ENCODE measurements at regions not wholly inside any gene's neighbourhood (a gene's known extent, or its start where the extent isn't known, plus 50 kb on each side); places are given as distances from the start of the nearest gene placed in this dataset.

- Mint-ChIP-seq H3K27ac (no peak overlapping the region), H3K36me3 (ENCODE audit: low read depth) (no peaks in the 10 kb centered on the region), H3K4me3 (no peak overlapping the region)
Measured at GRCh38 chr2:183426825-183427224, 302.6 kb downstream of the NUP35 start.

GRCh38 chr2:183427558-183427957, 303.3 kb downstream of the NUP35 start:
- H3K36me3 Mint-ChIP-seq (ENCODE audit: low read depth) = no peaks in the 10 kb centered on the region
- H3K4me3 Mint-ChIP-seq = no peak overlapping the region
- H3K27ac Mint-ChIP-seq = no peak overlapping the region
- intact Hi-C loops (cut with micrococcal nuclease) = loop anchor here (10.0 kb wide), 1 partner anchor 783 kb away; no protein-coding TSS in a partner anchor
- H3K9me3 Mint-ChIP-seq = peaks cover 8% of the 10 kb centered on the region
- DNase-seq (ENCODE audit: low spot score) = no peak
- H3K4me1 Mint-ChIP-seq (ENCODE audit: low read depth) = no peaks in the 10 kb centered on the region
- H3K27me3 Mint-ChIP-seq (ENCODE audit: insufficient read depth) = no peaks in the 10 kb centered on the region

More at GRCh38 chr2:183426825-183427224, 302.6 kb downstream of the NUP35 start:
- no peaks in the 10 kb centered on the region for H3K27me3 Mint-ChIP-seq (ENCODE audit: insufficient read depth)
- no peak for DNase-seq (ENCODE audit: low spot score)
- H3K4me1 Mint-ChIP-seq (ENCODE audit: low read depth) = no peaks in the 10 kb centered on the region
- H3K9me3 Mint-ChIP-seq = peaks cover 12% of the 10 kb centered on the region
- intact Hi-C loops (cut with micrococcal nuclease) = loop anchor here (10.0 kb wide), 1 partner anchor 782 kb away; no protein-coding TSS in a partner anchor

- H3K9me3 Mint-ChIP-seq = peaks cover 8% of the 10 kb centered on the region
- no peak for DNase-seq (ENCODE audit: low spot score)
- no peak overlapping the region for H3K4me3 Mint-ChIP-seq
- H3K27me3 Mint-ChIP-seq (ENCODE audit: insufficient read depth) = no peaks in the 10 kb centered on the region
- intact Hi-C loops (cut with micrococcal nuclease) = loop anchor here (10.0 kb wide), 1 partner anchor 784 kb away; no protein-coding TSS in a partner anchor
- H3K36me3 Mint-ChIP-seq (ENCODE audit: low read depth) = no peaks in the 10 kb centered on the region
- H3K4me1 Mint-ChIP-seq (ENCODE audit: low read depth) = no peaks in the 10 kb centered on the region
- H3K27ac Mint-ChIP-seq = no peak overlapping the region
Measured at GRCh38 chr2:183428881-183429280, 304.6 kb downstream of the NUP35 start.

GRCh38 chr2:183438541-183438940, 314.3 kb downstream of the NUP35 start:
- H3K4me1 Mint-ChIP-seq (ENCODE audit: low read depth) = no peaks in the 10 kb centered on the region
- no peak overlapping the region for H3K27ac Mint-ChIP-seq
- H3K4me3 Mint-ChIP-seq = no peak overlapping the region

GRCh38 chr2:183455056-183455455, 330.8 kb downstream of the NUP35 start:
- DNase-seq (ENCODE audit: low spot score) = no peak
- H3K4me1 Mint-ChIP-seq (ENCODE audit: low read depth) = no peaks in the 10 kb centered on the region
- no peak overlapping the region for H3K27ac Mint-ChIP-seq
- peaks cover 4% of the 10 kb centered on the region for H3K9me3 Mint-ChIP-seq
- H3K4me3 Mint-ChIP-seq = no peak overlapping the region
- peaks cover 3% of the 10 kb centered on the region for H3K27me3 Mint-ChIP-seq (ENCODE audit: insufficient read depth)
- H3K36me3 Mint-ChIP-seq (ENCODE audit: low read depth) = no peaks in the 10 kb centered on the region
- intact Hi-C loops (cut with micrococcal nuclease) = no loop called here

More at GRCh38 chr2:183438541-183438940, 314.3 kb downstream of the NUP35 start:
- no peak for DNase-seq (ENCODE audit: low spot score)
- peaks cover 7% of the 10 kb centered on the region for H3K9me3 Mint-ChIP-seq
- no peaks in the 10 kb centered on the region for H3K27me3 Mint-ChIP-seq (ENCODE audit: insufficient read depth)
- H3K36me3 Mint-ChIP-seq (ENCODE audit: low read depth) = no peaks in the 10 kb centered on the region
- intact Hi-C loops (cut with micrococcal nuclease) = no loop called here

- no peak for DNase-seq (ENCODE audit: low spot score)
- Mint-ChIP-seq H3K9me3 (peaks cover 2% of the 10 kb centered on the region), H3K36me3 (ENCODE audit: low read depth) (no peaks in the 10 kb centered on the region), H3K4me3 (no peak overlapping the region), H3K4me1 (ENCODE audit: low read depth) (no peaks in the 10 kb centered on the region), H3K27ac (no peak overlapping the region), H3K27me3 (ENCODE audit: insufficient read depth) (peaks cover 3% of the 10 kb centered on the region)
- intact Hi-C loops (cut with micrococcal nuclease) = no loop called here
Measured at GRCh38 chr2:183456177-183456576, 331.9 kb downstream of the NUP35 start.

GRCh38 chr2:183458460-183458859, 334.2 kb downstream of the NUP35 start:
- H3K9me3 Mint-ChIP-seq = no peaks in the 10 kb centered on the region
- no peaks in the 10 kb centered on the region for H3K4me1 Mint-ChIP-seq (ENCODE audit: low read depth)
- intact Hi-C loops (cut with micrococcal nuclease) = no loop called here
- peaks cover 3% of the 10 kb centered on the region for H3K27me3 Mint-ChIP-seq (ENCODE audit: insufficient read depth)
- no peak overlapping the region for H3K4me3 Mint-ChIP-seq
- no peak for DNase-seq (ENCODE audit: low spot score)
- no peak overlapping the region for H3K27ac Mint-ChIP-seq
- no peaks in the 10 kb centered on the region for H3K36me3 Mint-ChIP-seq (ENCODE audit: low read depth)

GRCh38 chr2:183459466-183459865, 335.2 kb downstream of the NUP35 start:
- Mint-ChIP-seq H3K27me3 (ENCODE audit: insufficient read depth) (peaks cover 3% of the 10 kb centered on the region), H3K27ac (no peak overlapping the region), H3K4me1 (ENCODE audit: low read depth) (no peaks in the 10 kb centered on the region), H3K36me3 (ENCODE audit: low read depth) (no peaks in the 10 kb centered on the region), H3K4me3 (no peak overlapping the region), H3K9me3 (no peaks in the 10 kb centered on the region)
- no peak for DNase-seq (ENCODE audit: low spot score)
- intact Hi-C loops (cut with micrococcal nuclease) = no loop called here

- H3K4me3 Mint-ChIP-seq = no peak overlapping the region
- intact Hi-C loops (cut with micrococcal nuclease) = no loop called here
Measured at GRCh38 chr2:183463821-183464220, 339.6 kb downstream of the NUP35 start.

GRCh38 chr2:183465048-183465447, 340.8 kb downstream of the NUP35 start:
- Mint-ChIP-seq H3K27me3 (ENCODE audit: insufficient read depth) (no peaks in the 10 kb centered on the region), H3K27ac (no peak overlapping the region), H3K4me3 (no peak overlapping the region), H3K9me3 (peaks cover 5% of the 10 kb centered on the region), H3K36me3 (ENCODE audit: low read depth) (no peaks in the 10 kb centered on the region), H3K4me1 (ENCODE audit: low read depth) (no peaks in the 10 kb centered on the region)
- DNase-seq (ENCODE audit: low spot score) = no peak
- intact Hi-C loops (cut with micrococcal nuclease) = no loop called here

More at GRCh38 chr2:183463821-183464220, 339.6 kb downstream of the NUP35 start:
- H3K9me3 Mint-ChIP-seq = no peaks in the 10 kb centered on the region
- no peak overlapping the region for H3K27ac Mint-ChIP-seq
- no peak for DNase-seq (ENCODE audit: low spot score)
- H3K27me3 Mint-ChIP-seq (ENCODE audit: insufficient read depth) = no peaks in the 10 kb centered on the region
- no peaks in the 10 kb centered on the region for H3K36me3 Mint-ChIP-seq (ENCODE audit: low read depth)
- H3K4me1 Mint-ChIP-seq (ENCODE audit: low read depth) = no peaks in the 10 kb centered on the region

- H3K4me1 Mint-ChIP-seq (ENCODE audit: low read depth) = no peaks in the 10 kb centered on the region
- H3K27me3 Mint-ChIP-seq (ENCODE audit: insufficient read depth) = no peaks in the 10 kb centered on the region
- no peak overlapping the region for H3K4me3 Mint-ChIP-seq
- intact Hi-C loops (cut with micrococcal nuclease) = no loop called here
- H3K36me3 Mint-ChIP-seq (ENCODE audit: low read depth) = no peaks in the 10 kb centered on the region
- no peaks in the 10 kb centered on the region for H3K9me3 Mint-ChIP-seq
- no peak for DNase-seq (ENCODE audit: low spot score)
- no peak overlapping the region for H3K27ac Mint-ChIP-seq
Measured at GRCh38 chr2:183474912-183475695, 350.9 kb downstream of the NUP35 start.

- Mint-ChIP-seq H3K4me1 (ENCODE audit: low read depth) (no peaks in the 10 kb centered on the region), H3K27me3 (ENCODE audit: insufficient read depth) (no peaks in the 10 kb centered on the region), H3K27ac (no peak overlapping the region), H3K9me3 (no peaks in the 10 kb centered on the region), H3K36me3 (ENCODE audit: low read depth) (no peaks in the 10 kb centered on the region), H3K4me3 (no peak overlapping the region)
- no peak for DNase-seq (ENCODE audit: low spot score)
- intact Hi-C loops (cut with micrococcal nuclease) = no loop called here
Measured at GRCh38 chr2:183476490-183476889, 352.2 kb downstream of the NUP35 start.

- H3K36me3 Mint-ChIP-seq (ENCODE audit: low read depth) = no peaks in the 10 kb centered on the region
- no peaks in the 10 kb centered on the region for H3K9me3 Mint-ChIP-seq
- no peak overlapping the region for H3K4me3 Mint-ChIP-seq
- intact Hi-C loops (cut with micrococcal nuclease) = no loop called here
- no peaks in the 10 kb centered on the region for H3K27me3 Mint-ChIP-seq (ENCODE audit: insufficient read depth)
- H3K27ac Mint-ChIP-seq = no peak overlapping the region
- DNase-seq (ENCODE audit: low spot score) = no peak
- H3K4me1 Mint-ChIP-seq (ENCODE audit: low read depth) = no peaks in the 10 kb centered on the region
Measured at GRCh38 chr2:183477296-183477695, 353.1 kb downstream of the NUP35 start.
